ENCODE measurements at regions not wholly inside any gene's neighbourhood (a gene's known extent, or its start where the extent isn't known, plus 50 kb on each side); places are given as distances from the start of the nearest gene placed in this dataset.
"Not testable (repeated sequence)": the region's sequence is repeated elsewhere in the genome, so short reads cannot be mapped to it uniquely, and the experiment has no call there.

- DNase-seq (ENCODE audit: low read depth in 2 of 3, low spot score in 1 of 3), result no peak
Observed at GRCh38 chr9:31415164-31415563, 969.3 kb upstream of the ACO1 start.

GRCh38 chr9:31418419-31418818 lies 966.0 kb upstream of the ACO1 start:
- DNase-seq (ENCODE audit: low read depth in 2 of 3, low spot score in 1 of 3), result no peak

- not testable (repeated sequence) for DNase-seq (ENCODE audit: low read depth in 2 of 3, low spot score in 1 of 3)
Observed at GRCh38 chr9:31443630-31444457, 940.6 kb upstream of the ACO1 start.

- DNase-seq (ENCODE audit: low read depth in 2 of 3, low spot score in 1 of 3), result no peak
Observed at GRCh38 chr9:31445357-31445756, 939.1 kb upstream of the ACO1 start.

- no peak for DNase-seq (ENCODE audit: low read depth in 2 of 3, low spot score in 1 of 3)
Observed at GRCh38 chr9:31445960-31446359, 938.5 kb upstream of the ACO1 start.

- no peak for DNase-seq (ENCODE audit: low read depth in 2 of 3, low spot score in 1 of 3)
Observed at GRCh38 chr9:31467075-31467474, 917.4 kb upstream of the ACO1 start.

- DNase-seq (ENCODE audit: low read depth in 2 of 3, low spot score in 1 of 3), result no peak
Observed at GRCh38 chr9:31470051-31470450, 914.4 kb upstream of the ACO1 start.

- DNase-seq (ENCODE audit: low read depth in 2 of 3, low spot score in 1 of 3), result no peak
Observed at GRCh38 chr9:31471010-31471409, 913.4 kb upstream of the ACO1 start.

GRCh38 chr9:31486630-31487029 lies 897.8 kb upstream of the ACO1 start:
- no peak for DNase-seq (ENCODE audit: low read depth in 2 of 3, low spot score in 1 of 3)

GRCh38 chr9:31490551-31491106 lies 893.8 kb upstream of the ACO1 start:
- no peak for DNase-seq (ENCODE audit: low read depth in 2 of 3, low spot score in 1 of 3)

GRCh38 chr9:31492229-31492628 lies 892.2 kb upstream of the ACO1 start:
- DNase-seq (ENCODE audit: low read depth in 2 of 3, low spot score in 1 of 3), result no peak

GRCh38 chr9:31500422-31500821 lies 884.0 kb upstream of the ACO1 start:
- no peak for DNase-seq (ENCODE audit: low read depth in 2 of 3, low spot score in 1 of 3)

GRCh38 chr9:31519011-31519410 lies 865.4 kb upstream of the ACO1 start:
- peak in 1 of 3 donors; percentile 7 for DNase-seq (ENCODE audit: low read depth in 2 of 3, low spot score in 1 of 3)

GRCh38 chr9:31519424-31519823 lies 865.0 kb upstream of the ACO1 start:
- DNase-seq (ENCODE audit: low read depth in 2 of 3, low spot score in 1 of 3), result no peak

GRCh38 chr9:31519826-31520225 lies 864.6 kb upstream of the ACO1 start:
- no peak for DNase-seq (ENCODE audit: low read depth in 2 of 3, low spot score in 1 of 3)

GRCh38 chr9:31520301-31521085 lies 864.0 kb upstream of the ACO1 start:
- DNase-seq (ENCODE audit: low read depth in 2 of 3, low spot score in 1 of 3), result no peak

- no peak for DNase-seq (ENCODE audit: low read depth in 2 of 3, low spot score in 1 of 3)
Observed at GRCh38 chr9:31535651-31536050, 848.8 kb upstream of the ACO1 start.

- no peak for DNase-seq (ENCODE audit: low read depth in 2 of 3, low spot score in 1 of 3)
Observed at GRCh38 chr9:31536471-31536870, 848.0 kb upstream of the ACO1 start.

GRCh38 chr9:31541721-31542281 lies 842.6 kb upstream of the ACO1 start:
- DNase-seq (ENCODE audit: low read depth in 2 of 3, low spot score in 1 of 3), result no peak

- DNase-seq (ENCODE audit: low read depth in 2 of 3, low spot score in 1 of 3), result peak in 1 of 3 donors; percentile 1
Observed at GRCh38 chr9:31542384-31543055, 841.9 kb upstream of the ACO1 start.

- DNase-seq (ENCODE audit: low read depth in 2 of 3, low spot score in 1 of 3), result no peak
Observed at GRCh38 chr9:31554941-31555340, 829.5 kb upstream of the ACO1 start.
